Psoas muscle (tissue), 7 donors: ENCODE measurements at regions not wholly inside any gene's neighbourhood (a gene's known extent, or its start where the extent isn't known, plus 50 kb on each side); places are given as distances from the start of the nearest gene placed in this dataset.

Experiments
- ATAC-seq, 4 donors: fragments of 200-7000 bp; cut with Tn5 transposase; one replicate each; pipeline ENCODE4 v1.9.1; 2020; ENCODE audit warnings: moderate library complexity in 3 of 4, mild to moderate bottlenecking in 2 of 4
- DNase-seq, 2 donors: peaks; one replicate each; pipeline ENCODE4 v3.0.0-alpha.2; 2020
- H3K27ac ChIP-seq: fragments of 200-600 bp; one replicate; pipeline ENCODE4 v1.8.0; 2022
- H3K27me3 ChIP-seq, 3 donors: fragments of 200-600 bp in 1 of 3; one replicate each; pipeline versions ENCODE4 v1.6.1 to v1.8.0; 2013 to 2022; ENCODE audit warnings: low read length in 2 of 3, mild to moderate bottlenecking in 2 of 3, moderate library complexity in 1 of 3; ENCODE audit not compliant: insufficient read depth in 3 of 3
- H3K36me3 ChIP-seq, 2 donors: fragments of 200-600 bp in 1 of 2; one replicate each; pipeline versions ENCODE4 v1.6.1 to v1.8.0; 2013 to 2022; ENCODE audit warnings: low read depth in 1 of 2, mild to moderate bottlenecking in 1 of 2, moderate library complexity in 1 of 2; ENCODE audit not compliant: insufficient read depth in 1 of 2
- H3K4me1 ChIP-seq: fragments of 200-600 bp; one replicate; pipeline ENCODE4 v1.8.0; 2022
- H3K4me3 ChIP-seq: fragments of 200-600 bp; one replicate; pipeline ENCODE4 v1.8.0; 2022; ENCODE audit warnings: mild to moderate bottlenecking
- H3K9me3 ChIP-seq: fragments of 200-600 bp; one replicate; pipeline ENCODE4 v1.8.0; 2022
- WGBS, 3 donors: extraction: QIAGEN DNeasy Blood & Tissue Kit; methylation state at CpG; one replicate each; pipeline versions ENCODE4 v1.1.6 to v1.1.7; 2013; 5-methylcytosine and 5-hydroxymethylcytosine counted together
- intact Hi-C, 2 donors: fragments of 100-400 bp; cut with DNase I; formaldehyde crosslinking; loops; one replicate each; pipeline versions ENCODE4 v1.11.0 to v1.14.2; 2022
- TF ChIP-seq, protein P1 (sequence below): fragments of 200-600 bp; IDR thresholded peaks from one replicate; pipeline ENCODE4 v1.8.0; 2022; ENCODE audit warnings: antibody characterized with exemption
- donor health status: healthy with polysubstance abuse.
- donor health status: DM: no; HTN: no; CAD: no; lungs with moderate emphysema.
- donor health status: Bipolar disorder and iron deficiency.
- donor health status: healthy.
- donor health status: DM: yes; HTN: yes; CAD: no.
- donor health status: DM: no; HTN: no; CAD: no.
- donor health status: DM: yes; HTN: yes; CAD: no.

DNA sequence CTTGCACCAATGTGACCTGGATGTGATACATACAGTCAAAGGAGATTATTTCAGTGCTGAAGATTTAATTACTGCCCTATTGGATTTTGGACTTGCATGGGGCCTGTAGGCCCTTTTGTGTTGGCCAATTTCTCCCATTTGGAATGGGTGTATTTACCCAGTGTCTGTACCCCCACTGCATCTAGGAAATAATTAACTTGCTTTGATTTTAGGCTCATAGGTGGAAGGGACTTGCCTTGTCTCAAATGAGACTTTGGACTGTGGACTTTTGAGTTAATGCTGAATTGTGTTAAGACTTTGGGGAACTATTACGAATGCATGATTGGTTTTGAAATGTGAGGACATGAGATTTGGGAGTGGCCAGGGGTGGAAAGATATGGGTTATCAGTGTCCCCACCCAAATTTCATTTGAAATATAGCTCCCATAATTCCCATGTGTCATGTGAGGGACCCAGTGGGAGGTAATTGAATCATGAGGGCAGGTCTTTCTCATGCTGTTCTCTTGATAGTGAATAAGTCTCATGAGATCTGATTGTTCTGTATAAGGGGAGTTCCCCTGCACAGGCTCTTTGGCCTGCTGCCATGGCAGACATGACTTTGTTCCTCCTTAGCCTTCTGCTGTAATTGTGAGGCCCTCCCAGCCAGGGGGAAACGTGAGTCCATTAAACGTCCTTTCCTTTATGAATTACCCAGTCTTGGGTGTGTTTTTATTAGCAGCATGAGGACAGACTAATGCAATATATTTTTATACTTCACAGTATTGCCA is 362.2 kb upstream of the SPANXN4 start:
- Histone ChIP-seq H3K27ac (no peak overlapping the region), H3K27me3 (no peaks in the 10 kb centered on the region), H3K9me3 (peaks cover under 1% of the 10 kb centered on the region), H3K36me3 (no peaks in the 10 kb centered on the region), H3K4me1 (no peaks in the 10 kb centered on the region), H3K4me3 (no peak overlapping the region)
- TF ChIP-seq, protein P1, sequence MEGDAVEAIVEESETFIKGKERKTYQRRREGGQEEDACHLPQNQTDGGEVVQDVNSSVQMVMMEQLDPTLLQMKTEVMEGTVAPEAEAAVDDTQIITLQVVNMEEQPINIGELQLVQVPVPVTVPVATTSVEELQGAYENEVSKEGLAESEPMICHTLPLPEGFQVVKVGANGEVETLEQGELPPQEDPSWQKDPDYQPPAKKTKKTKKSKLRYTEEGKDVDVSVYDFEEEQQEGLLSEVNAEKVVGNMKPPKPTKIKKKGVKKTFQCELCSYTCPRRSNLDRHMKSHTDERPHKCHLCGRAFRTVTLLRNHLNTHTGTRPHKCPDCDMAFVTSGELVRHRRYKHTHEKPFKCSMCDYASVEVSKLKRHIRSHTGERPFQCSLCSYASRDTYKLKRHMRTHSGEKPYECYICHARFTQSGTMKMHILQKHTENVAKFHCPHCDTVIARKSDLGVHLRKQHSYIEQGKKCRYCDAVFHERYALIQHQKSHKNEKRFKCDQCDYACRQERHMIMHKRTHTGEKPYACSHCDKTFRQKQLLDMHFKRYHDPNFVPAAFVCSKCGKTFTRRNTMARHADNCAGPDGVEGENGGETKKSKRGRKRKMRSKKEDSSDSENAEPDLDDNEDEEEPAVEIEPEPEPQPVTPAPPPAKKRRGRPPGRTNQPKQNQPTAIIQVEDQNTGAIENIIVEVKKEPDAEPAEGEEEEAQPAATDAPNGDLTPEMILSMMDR: no peak
- DNase-seq: no peak
- intact Hi-C loops: no loop called here
- ATAC-seq: no peak
- WGBS, 3 donors: 42 to 54% (median 48%) methylated on average over 3 of the region's 3 CpGs

DNA sequence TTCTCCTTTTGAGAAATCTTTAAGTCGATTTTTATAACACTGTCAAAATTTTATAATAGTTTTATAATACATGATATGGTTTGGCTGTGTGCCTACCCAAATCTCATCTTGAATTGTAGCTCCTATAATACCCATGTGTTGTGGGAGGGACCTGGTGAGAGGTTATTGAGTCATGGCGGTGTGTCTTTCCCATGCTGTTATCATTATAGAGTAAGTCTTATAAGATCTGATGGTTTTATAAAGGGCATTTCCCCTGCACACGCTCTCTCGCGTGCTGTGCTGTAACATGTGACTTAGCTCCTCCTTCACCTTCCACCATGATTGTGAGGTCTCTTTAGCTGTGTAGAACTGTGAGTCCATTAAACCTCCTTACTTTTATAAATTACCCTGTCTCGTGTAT is 364.0 kb upstream of the SPANXN4 start:
- intact Hi-C loops: no loop called here
- Histone ChIP-seq H3K27ac (no peak overlapping the region), H3K27me3 (no peaks in the 10 kb centered on the region), H3K4me1 (no peaks in the 10 kb centered on the region), H3K9me3 (no peaks in the 10 kb centered on the region), H3K4me3 (no peak overlapping the region), H3K36me3 (no peaks in the 10 kb centered on the region)
- TF ChIP-seq, protein P1: no peak
- ATAC-seq: no peak
- WGBS, 3 donors: 71 to 90% (median 85%) methylated on average over 6 of the region's 6 CpGs
- no peak for DNase-seq

DNA sequence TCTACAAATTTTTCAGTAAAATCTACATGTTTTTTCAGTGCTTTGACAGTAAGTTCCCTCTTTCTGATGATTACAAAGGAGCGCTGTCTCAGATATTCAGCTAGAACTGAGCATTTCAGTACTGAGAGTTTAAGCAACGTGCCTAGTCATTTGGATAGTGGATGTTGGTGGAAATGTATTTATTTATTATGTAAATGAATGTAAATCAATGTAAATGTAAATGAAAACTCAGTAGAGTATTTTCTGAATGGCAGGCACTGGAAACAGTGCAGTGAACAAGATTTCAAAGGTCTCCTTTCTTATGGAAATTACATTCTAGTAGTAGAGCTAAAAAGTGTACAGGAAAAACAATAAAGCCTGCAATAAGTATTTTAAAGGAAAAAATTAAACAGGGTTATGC is 370.2 kb upstream of the SPANXN4 start:
- no peaks in the 10 kb centered on the region for H3K36me3 ChIP-seq
- H3K4me1 ChIP-seq: no peaks in the 10 kb centered on the region
- ATAC-seq (no peak), DNase-seq (no peak)
- TF ChIP-seq, protein P1: no peak
- no peaks in the 10 kb centered on the region for H3K9me3 ChIP-seq
- H3K27ac ChIP-seq: no peak overlapping the region
- WGBS, 3 donors: 59 to 73% (median 73%) methylated on average over 2 of the region's 2 CpGs
- intact Hi-C loops: no loop called here
- H3K27me3 ChIP-seq: no peaks in the 10 kb centered on the region
- H3K4me3 ChIP-seq: no peak overlapping the region

DNA sequence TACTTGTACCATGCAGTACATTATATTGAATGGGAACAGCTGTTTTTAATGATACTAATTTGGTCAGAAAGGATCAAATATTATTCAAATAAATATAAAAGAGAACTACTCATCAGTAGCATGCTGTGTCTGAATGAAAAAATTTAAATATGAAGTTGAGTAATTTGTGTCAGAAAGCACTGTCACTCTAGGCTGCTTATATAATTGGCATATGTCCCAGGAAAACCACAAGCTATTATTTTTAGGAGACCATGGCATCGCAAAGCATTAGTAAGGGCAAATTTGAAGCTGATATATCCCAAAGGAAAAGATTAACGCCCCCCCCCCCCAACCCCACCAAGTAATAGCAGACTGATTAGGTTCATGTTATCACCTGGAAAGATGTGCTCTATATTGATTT is 388.5 kb upstream of the SPANXN4 start:
- Histone ChIP-seq H3K27ac (no peak overlapping the region), H3K4me3 (no peak overlapping the region), H3K9me3 (no peaks in the 10 kb centered on the region), H3K36me3 (no peaks in the 10 kb centered on the region), H3K4me1 (no peaks in the 10 kb centered on the region), H3K27me3 (no peaks in the 10 kb centered on the region)
- TF ChIP-seq, protein P1: no peak
- no peak for ATAC-seq
- intact Hi-C loops: no loop called here
- DNase-seq: no peak
- WGBS, 3 donors: 33 to 55% (median 52%) methylated on average over 2 of the region's 2 CpGs

DNA sequence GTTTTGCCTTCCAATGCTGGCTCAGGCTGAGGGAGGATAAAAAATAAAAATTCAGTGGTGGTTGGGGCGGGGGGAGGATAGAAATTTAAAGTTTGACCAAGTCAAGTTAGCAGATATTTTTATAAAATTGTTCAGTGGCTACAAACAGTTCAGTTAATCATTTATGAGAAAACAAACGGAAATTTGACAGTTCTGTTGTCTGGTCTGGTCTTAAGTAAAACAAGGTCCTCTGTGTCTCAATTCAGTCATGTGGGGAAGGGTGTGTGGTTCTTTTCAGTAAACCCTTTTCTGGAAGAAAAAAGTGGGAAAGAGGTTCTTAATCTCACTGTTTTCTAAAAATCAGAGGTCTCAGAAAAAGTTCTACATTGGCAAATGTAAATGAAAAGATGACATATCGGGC is 409.1 kb upstream of the SPANXN4 start:
- H3K36me3 ChIP-seq: no peaks in the 10 kb centered on the region
- no peak overlapping the region for H3K27ac ChIP-seq
- no peak overlapping the region for H3K4me3 ChIP-seq
- no peaks in the 10 kb centered on the region for H3K4me1 ChIP-seq
- no peaks in the 10 kb centered on the region for H3K9me3 ChIP-seq
- 52 to 79% (median 66%) methylated on average over 3 of the region's 3 CpGs for WGBS, 3 donors
- no peak for ATAC-seq
- no peaks in the 10 kb centered on the region for H3K27me3 ChIP-seq
- intact Hi-C loops: no loop called here
- DNase-seq: no peak
- TF ChIP-seq, protein P1: no peak
